ENCODE measurements at regions not wholly inside any gene's neighbourhood (a gene's known extent, or its start where the extent isn't known, plus 50 kb on each side); places are given as distances from the start of the nearest gene placed in this dataset.

DNA sequence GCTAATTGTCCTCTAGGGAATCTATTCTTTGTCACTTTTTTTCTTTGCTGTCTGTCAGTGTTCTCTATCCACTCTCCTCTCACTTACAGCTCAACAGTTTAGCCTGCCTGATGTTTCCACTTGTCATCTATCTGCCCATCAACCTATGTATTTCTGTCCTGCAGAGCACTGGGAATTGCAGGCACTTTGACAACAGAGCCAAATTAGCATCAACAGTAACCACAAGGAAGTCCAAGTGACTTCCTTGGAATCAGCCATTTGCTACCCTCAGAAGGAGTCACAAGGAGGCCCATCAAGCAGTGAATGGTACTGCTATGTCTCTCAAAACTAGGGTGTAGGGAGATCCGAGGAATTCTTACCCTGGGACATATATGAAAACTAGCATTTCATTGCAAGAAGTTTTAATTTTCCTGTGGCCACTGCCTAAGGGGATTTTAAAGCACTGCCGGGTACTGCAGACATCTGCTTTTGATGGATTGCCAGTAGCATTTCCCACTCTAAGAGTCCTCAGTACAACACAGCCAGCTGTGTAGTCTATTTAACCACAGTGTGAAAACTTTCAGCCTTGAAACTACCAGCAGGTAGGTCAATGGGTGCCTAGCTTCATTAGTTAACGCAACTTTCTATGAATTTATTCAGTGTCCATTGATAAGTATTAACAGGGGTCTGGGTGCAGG, 898.8 kb downstream of the NTRK3 start:
- TF ChIP-seq CTCF (conservative IDR thresholded peaks at IDR 0.05): no peak
- no peak for TF ChIP-seq EZH2 (IDR thresholded peaks at IDR 0.05; ENCODE audit: low read depth)

All from PC-9 (cell line).